Right atrium auricular region (tissue), 2 donors: ENCODE measurements at regions not wholly inside any gene's neighbourhood (a gene's known extent, or its start where the extent isn't known, plus 50 kb on each side); places are given as distances from the start of the nearest gene placed in this dataset.

Experiments
- DNase-seq: peaks from one replicate; pipeline ENCODE4 v3.0.0-alpha.2; 2019; ENCODE audit warnings: low spot score
- H3K27ac ChIP-seq, 2 donors: fragments of 200-600 bp; sonication (generic); 1 replicate in 1 of 2; 2 replicates in 1 of 2; pipeline ENCODE4 v1.5.1; 2016 to 2019
- H3K27me3 ChIP-seq, 2 donors: fragments of 200-600 bp; sonication (generic); one replicate each; pipeline versions ENCODE4 v1.5.1 to v1.6.0; 2017 to 2019
- H3K36me3 ChIP-seq: fragments of 200-600 bp; sonication (generic); one replicate; pipeline ENCODE4 v1.5.1; 2016
- H3K4me1 ChIP-seq, 2 donors: fragments of 200-600 bp; sonication (generic); one replicate each; pipeline versions ENCODE4 v1.5.1 to v1.6.0; 2017 to 2019
- H3K4me3 ChIP-seq, 2 donors: fragments of 200-600 bp; sonication (generic); 1 replicate in 1 of 2; 2 replicates in 1 of 2; pipeline ENCODE4 v1.5.1; 2017 to 2019; ENCODE audit warnings: mild to moderate bottlenecking in 1 of 2, moderate library complexity in 1 of 2
- H3K9me3 ChIP-seq, 2 donors: fragments of 200-600 bp; sonication (generic); one replicate each; pipeline ENCODE4 v1.5.1; 2019
- TF ChIP-seq, protein P1 (sequence below), 2 donors: fragments of 200-600 bp; sonication (generic); IDR thresholded peaks; one replicate each; pipeline ENCODE4 v1.5.1; 2019; ENCODE audit warnings: antibody characterized with exemption in 2 of 2

DNA sequence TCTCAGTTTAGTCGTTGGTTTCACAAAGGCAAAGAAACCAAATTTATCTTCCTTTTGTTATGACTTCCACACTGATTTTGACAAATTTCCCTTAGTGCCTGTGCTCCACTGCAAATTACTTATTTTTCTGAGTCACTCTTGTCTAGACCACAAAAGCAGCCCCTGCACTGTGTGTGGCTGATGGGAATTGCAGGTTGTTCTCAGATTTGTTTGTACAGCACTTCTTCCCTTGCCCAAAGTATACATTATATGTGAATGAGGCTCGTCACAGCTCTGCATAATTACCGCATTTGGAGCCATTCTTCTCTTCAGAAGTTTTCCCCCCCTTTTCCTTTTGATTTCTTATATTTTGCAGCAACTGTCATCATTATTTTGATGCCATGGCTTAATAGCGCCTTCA, 354.2 kb upstream of the IL12A start:
- no peaks in the 10 kb centered on the region for H3K4me1 ChIP-seq
- TF ChIP-seq, protein P1, sequence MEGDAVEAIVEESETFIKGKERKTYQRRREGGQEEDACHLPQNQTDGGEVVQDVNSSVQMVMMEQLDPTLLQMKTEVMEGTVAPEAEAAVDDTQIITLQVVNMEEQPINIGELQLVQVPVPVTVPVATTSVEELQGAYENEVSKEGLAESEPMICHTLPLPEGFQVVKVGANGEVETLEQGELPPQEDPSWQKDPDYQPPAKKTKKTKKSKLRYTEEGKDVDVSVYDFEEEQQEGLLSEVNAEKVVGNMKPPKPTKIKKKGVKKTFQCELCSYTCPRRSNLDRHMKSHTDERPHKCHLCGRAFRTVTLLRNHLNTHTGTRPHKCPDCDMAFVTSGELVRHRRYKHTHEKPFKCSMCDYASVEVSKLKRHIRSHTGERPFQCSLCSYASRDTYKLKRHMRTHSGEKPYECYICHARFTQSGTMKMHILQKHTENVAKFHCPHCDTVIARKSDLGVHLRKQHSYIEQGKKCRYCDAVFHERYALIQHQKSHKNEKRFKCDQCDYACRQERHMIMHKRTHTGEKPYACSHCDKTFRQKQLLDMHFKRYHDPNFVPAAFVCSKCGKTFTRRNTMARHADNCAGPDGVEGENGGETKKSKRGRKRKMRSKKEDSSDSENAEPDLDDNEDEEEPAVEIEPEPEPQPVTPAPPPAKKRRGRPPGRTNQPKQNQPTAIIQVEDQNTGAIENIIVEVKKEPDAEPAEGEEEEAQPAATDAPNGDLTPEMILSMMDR (IDR thresholded peaks at IDR 0.05) = no peak
- no peak for DNase-seq
- H3K4me3 ChIP-seq = no peak overlapping the region
- H3K27me3 ChIP-seq = no peaks in the 10 kb centered on the region
- H3K36me3 ChIP-seq = no peaks in the 10 kb centered on the region
- no peak overlapping the region for H3K27ac ChIP-seq
- no peaks in the 10 kb centered on the region for H3K9me3 ChIP-seq

DNA sequence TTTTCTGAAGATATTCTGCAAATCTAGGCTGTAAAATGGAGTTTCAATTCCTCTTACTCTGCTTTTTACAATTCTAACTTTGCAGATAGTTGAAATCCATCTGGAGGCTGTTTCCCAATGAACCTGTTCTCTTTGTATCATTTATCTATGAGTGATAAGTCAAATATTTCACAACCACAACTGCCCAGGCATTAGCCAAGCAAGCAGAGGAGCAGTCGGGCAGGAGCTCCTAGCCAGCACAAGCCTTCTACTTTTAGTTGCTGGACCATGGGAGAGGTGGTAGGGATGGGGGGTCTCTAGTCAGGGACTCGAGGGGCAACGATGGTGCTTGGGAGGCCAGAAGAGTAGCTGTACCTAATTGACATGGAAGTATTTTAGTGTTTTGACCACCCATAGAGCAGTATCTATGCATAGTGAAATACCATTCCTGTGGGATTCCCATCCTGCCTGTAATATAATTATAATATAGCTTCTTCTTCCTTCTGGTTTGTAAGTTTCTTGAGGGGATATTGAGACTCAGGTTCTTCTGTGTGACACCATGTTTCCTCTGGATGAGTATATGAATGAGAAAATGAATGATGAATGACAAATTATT, 353.5 kb upstream of the IL12A start:
- DNase-seq = no peak
- TF ChIP-seq, protein P1 (IDR thresholded peaks at IDR 0.05) = no peak

DNA sequence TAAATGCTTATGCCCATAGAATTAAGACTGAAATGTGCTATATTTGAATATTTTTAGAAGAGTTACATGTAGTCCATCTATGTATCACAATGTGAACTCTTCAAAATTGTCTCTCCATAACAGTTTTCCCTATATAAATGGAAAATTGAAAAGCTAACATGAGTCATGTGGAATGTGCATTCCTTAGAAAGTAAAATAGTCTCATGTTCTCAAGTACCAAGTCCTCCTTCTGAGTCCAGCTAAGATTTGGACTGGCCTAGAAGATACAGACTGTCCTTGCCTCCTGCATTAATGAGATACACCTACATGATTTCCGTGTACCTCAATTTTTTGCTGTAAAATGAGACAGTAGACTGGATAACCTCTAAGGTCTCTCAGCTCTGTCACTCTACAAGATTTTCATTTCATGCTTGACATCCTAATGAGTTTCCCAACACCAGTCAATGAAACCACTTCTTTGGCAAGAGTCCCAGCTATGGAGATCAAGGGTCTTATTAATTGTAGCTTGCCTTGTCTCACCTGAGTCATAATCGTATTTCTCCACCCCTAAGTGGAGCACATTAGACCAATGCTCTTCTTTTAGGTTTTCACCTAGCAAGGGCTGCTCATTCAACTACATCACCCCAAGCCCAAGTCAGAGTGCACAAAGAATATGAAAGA, 350.6 kb upstream of the IL12A start:
- no peaks in the 10 kb centered on the region for H3K36me3 ChIP-seq
- H3K4me1 ChIP-seq = no peaks in the 10 kb centered on the region
- no peaks in the 10 kb centered on the region for H3K9me3 ChIP-seq
- no peaks in the 10 kb centered on the region for H3K27me3 ChIP-seq
- no peak overlapping the region for H3K4me3 ChIP-seq
- no peak overlapping the region for H3K27ac ChIP-seq
- DNase-seq = no peak
- TF ChIP-seq, protein P1 (IDR thresholded peaks at IDR 0.05) = no peak

More for the DNA sequence above, 353.5 kb upstream of the IL12A start:
- H3K4me3 ChIP-seq = no peak overlapping the region
- no peak overlapping the region for H3K27ac ChIP-seq
- no peaks in the 10 kb centered on the region for H3K36me3 ChIP-seq
- H3K4me1 ChIP-seq = no peaks in the 10 kb centered on the region
- H3K9me3 ChIP-seq = no peaks in the 10 kb centered on the region
- no peaks in the 10 kb centered on the region for H3K27me3 ChIP-seq

DNA sequence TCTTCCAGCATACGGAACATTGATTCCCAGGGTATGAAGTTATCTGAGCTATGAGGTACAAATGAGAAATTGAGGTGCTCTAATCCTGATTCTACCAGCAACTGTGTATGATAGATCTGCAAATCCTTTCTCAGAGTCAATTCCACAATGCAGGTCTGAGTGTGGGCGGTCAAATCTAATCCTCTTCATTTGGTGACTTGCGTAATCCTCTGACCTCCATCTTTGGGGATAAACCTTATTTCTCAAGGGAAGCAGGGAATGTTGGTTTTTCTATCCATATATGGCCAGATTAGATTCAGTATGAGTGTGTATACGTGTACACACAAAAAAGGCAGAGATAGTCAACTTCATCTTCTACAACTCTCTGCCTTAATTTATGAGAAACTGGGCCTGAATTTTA, 348.4 kb upstream of the IL12A start:
- H3K4me1 ChIP-seq = no peaks in the 10 kb centered on the region
- H3K27me3 ChIP-seq = no peaks in the 10 kb centered on the region
- no peak for DNase-seq
- TF ChIP-seq, protein P1 (IDR thresholded peaks at IDR 0.05) = no peak
- no peak overlapping the region for H3K27ac ChIP-seq
- no peaks in the 10 kb centered on the region for H3K36me3 ChIP-seq
- H3K4me3 ChIP-seq = no peak overlapping the region
- no peaks in the 10 kb centered on the region for H3K9me3 ChIP-seq

DNA sequence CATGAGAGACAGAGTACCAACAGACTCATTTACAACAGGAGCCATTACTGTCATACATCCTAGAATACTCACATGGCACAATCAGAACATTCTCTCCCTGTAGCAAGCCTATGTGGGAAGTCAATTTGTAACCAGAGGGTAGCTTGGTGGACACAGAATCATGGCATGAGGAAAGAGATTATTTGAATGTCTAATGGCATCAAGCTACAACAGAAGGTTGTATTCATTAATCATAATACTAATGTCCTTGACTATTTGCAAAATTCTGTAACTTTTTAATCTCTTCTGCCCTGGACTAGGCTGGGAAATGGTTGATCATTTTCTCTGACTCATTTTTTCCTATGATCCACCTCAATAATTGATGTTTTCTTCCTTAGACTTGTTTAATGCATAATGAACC, 345.2 kb upstream of the IL12A start:
- Histone ChIP-seq H3K36me3 (no peaks in the 10 kb centered on the region), H3K4me1 (no peaks in the 10 kb centered on the region), H3K4me3 (no peak overlapping the region), H3K27me3 (no peaks in the 10 kb centered on the region), H3K9me3 (no peaks in the 10 kb centered on the region), H3K27ac (no peak overlapping the region)
- no peak for DNase-seq
- TF ChIP-seq, protein P1 (IDR thresholded peaks at IDR 0.05) = no peak

DNA sequence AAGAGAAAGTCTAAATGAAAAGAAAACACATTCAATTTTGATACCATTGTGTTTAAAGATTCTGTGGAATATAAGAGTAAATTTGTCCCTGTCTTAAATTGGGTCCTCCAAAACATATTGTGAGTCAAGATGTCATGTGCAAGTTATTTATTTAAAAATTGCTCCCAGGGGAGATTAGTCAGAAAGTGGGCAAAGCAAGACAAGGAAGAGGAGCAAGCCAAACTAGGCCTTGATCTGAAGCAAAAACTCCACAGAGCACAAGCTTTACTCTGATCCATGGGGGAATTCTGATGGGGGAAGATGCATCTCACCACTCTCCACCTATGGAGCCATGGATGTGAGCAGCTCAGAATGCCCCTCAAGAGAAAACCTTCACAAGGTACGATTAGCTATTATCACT, 342.8 kb upstream of the IL12A start:
- no peaks in the 10 kb centered on the region for H3K27me3 ChIP-seq
- TF ChIP-seq, protein P1 (IDR thresholded peaks at IDR 0.05) = no peak
- no peak for DNase-seq

More for the DNA sequence above, 342.8 kb upstream of the IL12A start:
- Histone ChIP-seq H3K4me1 (no peaks in the 10 kb centered on the region), H3K4me3 (no peak overlapping the region), H3K27ac (no peak overlapping the region), H3K36me3 (no peaks in the 10 kb centered on the region), H3K9me3 (no peaks in the 10 kb centered on the region)
